ENCODE measurements at regions not wholly inside any gene's neighbourhood (a gene's known extent, or its start where the extent isn't known, plus 50 kb on each side); places are given as distances from the start of the nearest gene placed in this dataset.

DNA sequence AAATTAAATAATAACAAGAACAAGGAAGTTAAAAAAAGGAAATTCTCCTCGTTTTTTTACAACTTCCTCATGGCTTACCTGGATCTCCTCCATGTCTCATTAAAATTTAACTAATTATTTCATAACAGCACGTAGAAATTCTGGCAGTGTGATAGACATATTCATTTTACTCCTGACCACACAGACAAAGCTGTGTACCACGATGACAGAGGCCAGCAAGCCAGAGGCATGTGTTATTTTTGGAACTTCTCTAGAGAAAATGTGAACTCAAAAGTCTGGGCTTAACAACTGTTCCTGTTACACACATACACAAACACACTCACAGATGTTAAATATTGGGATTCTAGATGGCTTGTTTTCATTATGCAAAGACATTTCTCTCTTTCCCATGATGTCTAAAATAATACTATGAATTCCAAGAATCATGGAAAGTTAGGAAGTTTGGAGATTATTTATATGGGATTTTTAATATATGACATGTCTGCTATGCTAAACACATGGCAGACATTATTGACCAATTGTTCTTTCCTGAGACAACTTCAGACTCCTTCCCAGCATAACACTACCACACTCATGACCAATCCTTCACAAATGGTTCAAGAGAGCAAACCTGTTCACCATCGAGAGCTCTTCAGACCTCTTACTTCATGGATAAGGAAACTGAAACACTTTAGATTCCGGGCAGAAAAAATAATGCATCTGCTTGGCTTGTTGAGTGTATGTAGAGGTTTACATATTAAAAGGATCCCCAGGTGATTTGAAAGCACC lies 158.7 kb downstream of the DACT1 start:
- ATAC-seq, result no peak
- TF ChIP-seq ZNF565 (CRISPR knock-in tag; conservative IDR thresholded peaks at IDR 0.05; ENCODE audit: low read depth), result no peak
- TF ChIP-seq RARB (CRISPR knock-in tag; IDR thresholded peaks at IDR 0.05), result no peak
- no peak for TF ChIP-seq ZC3H10 (CRISPR knock-in tag; IDR thresholded peaks at IDR 0.05)
- TF ChIP-seq PATZ1 (CRISPR knock-in tag; IDR thresholded peaks at IDR 0.05; ENCODE audit: borderline replicate concordance), result no peak
- no peak for TF ChIP-seq ISL1 (CRISPR knock-in tag; IDR thresholded peaks at IDR 0.05)
- TF ChIP-seq, protein P1, sequence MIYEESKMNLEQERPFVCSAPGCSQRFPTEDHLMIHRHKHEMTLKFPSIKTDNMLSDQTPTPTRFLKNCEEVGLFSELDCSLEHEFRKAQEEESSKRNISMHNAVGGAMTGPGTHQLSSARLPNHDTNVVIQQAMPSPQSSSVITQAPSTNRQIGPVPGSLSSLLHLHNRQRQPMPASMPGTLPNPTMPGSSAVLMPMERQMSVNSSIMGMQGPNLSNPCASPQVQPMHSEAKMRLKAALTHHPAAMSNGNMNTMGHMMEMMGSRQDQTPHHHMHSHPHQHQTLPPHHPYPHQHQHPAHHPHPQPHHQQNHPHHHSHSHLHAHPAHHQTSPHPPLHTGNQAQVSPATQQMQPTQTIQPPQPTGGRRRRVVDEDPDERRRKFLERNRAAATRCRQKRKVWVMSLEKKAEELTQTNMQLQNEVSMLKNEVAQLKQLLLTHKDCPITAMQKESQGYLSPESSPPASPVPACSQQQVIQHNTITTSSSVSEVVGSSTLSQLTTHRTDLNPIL (CRISPR knock-in tag; IDR thresholded peaks at IDR 0.05; ENCODE audit: low read depth), result no peak
- no peak for TF ChIP-seq TOX (CRISPR knock-in tag; IDR thresholded peaks at IDR 0.05; ENCODE audit: borderline replicate concordance)
- no peak for TF ChIP-seq BACH2 (CRISPR knock-in tag; IDR thresholded peaks at IDR 0.05; ENCODE audit: borderline replicate concordance)
- no peak for TF ChIP-seq PPARA (CRISPR knock-in tag; IDR thresholded peaks at IDR 0.05; ENCODE audit: borderline replicate concordance)
- TF ChIP-seq CSDC2 (CRISPR knock-in tag; IDR thresholded peaks at IDR 0.05), result no peak
- no peak for TF ChIP-seq POU6F1 (CRISPR knock-in tag; IDR thresholded peaks at IDR 0.05; ENCODE audit: borderline replicate concordance, low read depth)
- TF ChIP-seq OSR1 (CRISPR knock-in tag; IDR thresholded peaks at IDR 0.05), result no peak
- no peak for TF ChIP-seq ZFP3 (CRISPR knock-in tag; IDR thresholded peaks at IDR 0.05)
- TF ChIP-seq TCF4 (CRISPR knock-in tag; IDR thresholded peaks at IDR 0.05; ENCODE audit: borderline replicate concordance), result no peak
- TF ChIP-seq SNAI2 (CRISPR knock-in tag; IDR thresholded peaks at IDR 0.05), result no peak
- TF ChIP-seq ESRRG (CRISPR knock-in tag; IDR thresholded peaks at IDR 0.05), result no peak
- TF ChIP-seq ZNF8 (CRISPR knock-in tag; IDR thresholded peaks at IDR 0.05), result no peak
- no peak for TF ChIP-seq CSRNP3 (CRISPR knock-in tag; IDR thresholded peaks at IDR 0.05)

DNA sequence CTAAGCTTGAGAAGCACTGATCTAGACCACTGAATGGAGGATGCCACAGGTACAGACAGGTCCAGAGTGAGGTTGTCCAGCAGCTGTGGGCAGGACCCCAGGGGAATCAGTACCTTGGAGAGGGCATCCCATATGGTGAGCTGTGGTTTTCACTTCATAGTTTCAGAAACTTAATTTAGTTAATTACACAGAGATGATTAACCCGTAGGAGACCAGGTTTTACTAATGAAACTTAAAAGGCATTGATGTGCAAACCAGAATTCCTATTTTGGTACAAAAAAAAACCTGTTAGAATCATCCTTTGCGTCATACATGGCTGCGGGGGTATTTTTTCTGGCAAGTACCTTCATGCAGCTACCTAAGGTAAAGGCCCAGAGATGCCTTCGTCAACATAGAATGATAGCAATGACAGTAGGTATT lies 159.3 kb downstream of the DACT1 start:
- no peak for TF ChIP-seq TSHZ2 (CRISPR knock-in tag; IDR thresholded peaks at IDR 0.05)
- no peak for TF ChIP-seq TCF4 (CRISPR knock-in tag; IDR thresholded peaks at IDR 0.05; ENCODE audit: borderline replicate concordance)
- TF ChIP-seq PPARA (CRISPR knock-in tag; IDR thresholded peaks at IDR 0.05; ENCODE audit: borderline replicate concordance), result no peak
- 0 out of 3 replicates have a peak, but pooled peaks have one; percentile 44 for ATAC-seq

DNA sequence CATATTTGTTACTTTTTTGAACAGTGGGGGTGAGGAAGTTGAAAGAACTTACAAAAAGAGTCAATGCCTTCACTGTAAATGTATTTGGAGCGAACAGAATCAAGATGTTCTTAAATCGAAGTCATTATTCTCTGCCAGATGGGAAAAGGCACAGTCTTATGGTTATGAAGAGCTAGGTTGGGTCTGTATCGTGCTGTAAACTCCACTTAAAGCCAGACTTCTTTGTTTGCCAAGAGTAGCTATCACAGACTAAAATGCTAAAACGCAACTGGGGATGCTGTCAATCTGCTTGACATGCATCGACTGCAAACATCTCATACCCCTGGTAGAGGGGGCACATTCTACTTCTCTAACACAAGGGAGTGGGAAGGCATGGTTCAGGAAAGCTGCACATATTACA lies 160.4 kb downstream of the DACT1 start:
- TF ChIP-seq ISL1 (CRISPR knock-in tag; IDR thresholded peaks at IDR 0.05), result no peak
- no peak for TF ChIP-seq ZFP30 (CRISPR knock-in tag; IDR thresholded peaks at IDR 0.05)
- no peak for TF ChIP-seq BACH2 (CRISPR knock-in tag; IDR thresholded peaks at IDR 0.05; ENCODE audit: borderline replicate concordance)
- no peak for TF ChIP-seq RARB (CRISPR knock-in tag; IDR thresholded peaks at IDR 0.05)
- no peak for TF ChIP-seq ZNF8 (CRISPR knock-in tag; IDR thresholded peaks at IDR 0.05)
- no peak for TF ChIP-seq TCF4 (CRISPR knock-in tag; IDR thresholded peaks at IDR 0.05; ENCODE audit: borderline replicate concordance)
- no peak for TF ChIP-seq TOX (CRISPR knock-in tag; IDR thresholded peaks at IDR 0.05; ENCODE audit: borderline replicate concordance)
- no peak for TF ChIP-seq ZFP3 (CRISPR knock-in tag; IDR thresholded peaks at IDR 0.05)
- TF ChIP-seq ARNTL (CRISPR knock-in tag; IDR thresholded peaks at IDR 0.05; ENCODE audit: borderline replicate concordance, low read depth), result no peak
- TF ChIP-seq OSR1 (CRISPR knock-in tag; IDR thresholded peaks at IDR 0.05), result no peak
- TF ChIP-seq GLIS3 (CRISPR knock-in tag; IDR thresholded peaks at IDR 0.05), result no peak
- TF ChIP-seq ESRRG (CRISPR knock-in tag; IDR thresholded peaks at IDR 0.05), result no peak
- TF ChIP-seq SNAI2 (CRISPR knock-in tag; IDR thresholded peaks at IDR 0.05), result no peak
- no peak for TF ChIP-seq CSDC2 (CRISPR knock-in tag; IDR thresholded peaks at IDR 0.05)
- no peak for ATAC-seq
